WTC11 (cell line): ENCODE measurements at regions not wholly inside any gene's neighbourhood (a gene's known extent, or its start where the extent isn't known, plus 50 kb on each side); places are given as distances from the start of the nearest gene placed in this dataset.

ENCODE experiments used
- ATAC-seq: fragments of 200-7000 bp; cut with Tn5 transposase; 2 replicates; pipeline ENCODE4 v1.10.0; 2021; ENCODE audit warnings: mild to moderate bottlenecking, moderate library complexity
- CTCF ChIA-PET: fragments of 300-600 bp; sonication (Branson Sonifier 250); formaldehyde crosslinking; loops from one replicate; lab custom pipeline; 2021; ENCODE audit warnings: antibody characterized with exemption; lab: Charles Lee
- POLR2A ChIA-PET: fragments of 350-600 bp; sonication (Branson Sonifier 250); formaldehyde crosslinking; loops from one replicate; lab custom pipeline; 2021; ENCODE audit warnings: antibody characterized with exemption; lab: Charles Lee
- DNase-seq: peaks from one replicate; pipeline ENCODE4 v3.0.0; 2021; ENCODE audit warnings: low spot score
- H3K27ac Mint-ChIP-seq: 2 replicates; pipeline ENCODE4 v1.8.0; 2021; ENCODE audit warnings: mixed read lengths
- H3K27me3 Mint-ChIP-seq: 2 replicates; pipeline ENCODE4 v1.8.0; 2021; ENCODE audit warnings: low read depth, mild to moderate bottlenecking, moderate library complexity, mixed read lengths
- H3K36me3 Mint-ChIP-seq: 2 replicates; pipeline ENCODE4 v1.8.0; 2021; ENCODE audit warnings: mixed read lengths
- H3K4me1 Mint-ChIP-seq: 2 replicates; pipeline ENCODE4 v1.8.0; 2022; ENCODE audit warnings: mixed read lengths
- H3K4me3 Mint-ChIP-seq: 2 replicates; pipeline ENCODE4 v1.8.0; 2021; ENCODE audit warnings: mild to moderate bottlenecking, moderate library complexity, mixed read lengths
- H3K9me3 Mint-ChIP-seq: 2 replicates; pipeline ENCODE4 v1.8.0; 2021; ENCODE audit warnings: mixed read lengths
- ATF3 ChIP-seq: sonication (generic); formaldehyde crosslinking; conservative IDR thresholded peaks from 2 replicates; pipeline ENCODE4 v1.8.1; 2022; ENCODE audit warnings: mild to moderate bottlenecking, missing genetic modification reagents
- CBFB ChIP-seq: sonication (generic); formaldehyde crosslinking; IDR thresholded peaks from 2 replicates; pipeline ENCODE4 v1.8.1; 2022; ENCODE audit warnings: mild to moderate bottlenecking, low read depth, missing genetic modification reagents
- CDX4 ChIP-seq: fragments of 250-450 bp; sonication (Bioruptor Pico); IDR thresholded peaks from 2 replicates; pipeline ENCODE4 v1.9.0; 2021; ENCODE audit warnings: moderate library complexity, mild to moderate bottlenecking, inconsistent platforms, borderline replicate concordance
- CREB1 ChIP-seq: sonication (generic); formaldehyde crosslinking; IDR thresholded peaks from 2 replicates; pipeline ENCODE4 v1.8.0; 2023; ENCODE audit warnings: mild to moderate bottlenecking, missing genetic modification reagents
- E2F1 ChIP-seq: sonication (generic); formaldehyde crosslinking; IDR thresholded peaks from 2 replicates; pipeline ENCODE4 v1.8.0; 2022; ENCODE audit warnings: mild to moderate bottlenecking, missing genetic modification reagents
- ELF4 ChIP-seq: sonication (generic); formaldehyde crosslinking; IDR thresholded peaks from 2 replicates; pipeline ENCODE4 v1.8.1; 2022; ENCODE audit warnings: low read depth, mild to moderate bottlenecking, moderate library complexity, missing genetic modification reagents
- ESRRA ChIP-seq: sonication (generic); formaldehyde crosslinking; IDR thresholded peaks from 2 replicates; pipeline ENCODE4 v1.8.1; 2022; ENCODE audit warnings: mild to moderate bottlenecking, missing genetic modification reagents, borderline replicate concordance
- ETV6 ChIP-seq: sonication (generic); formaldehyde crosslinking; IDR thresholded peaks from 2 replicates; pipeline ENCODE4 v1.8.1; 2022; ENCODE audit warnings: mild to moderate bottlenecking, missing genetic modification reagents
- FOXJ3 ChIP-seq: sonication (generic); formaldehyde crosslinking; IDR thresholded peaks from 2 replicates; pipeline ENCODE4 v1.9.0; 2021; ENCODE audit warnings: missing genetic modification reagents, mild to moderate bottlenecking, borderline replicate concordance
- FOXP1 ChIP-seq: sonication (generic); formaldehyde crosslinking; IDR thresholded peaks from 2 replicates; pipeline ENCODE4 v1.8.0; 2022; ENCODE audit warnings: missing genetic modification reagents, mild to moderate bottlenecking, moderate library complexity, borderline replicate concordance
- GABPB1 ChIP-seq: sonication (generic); formaldehyde crosslinking; IDR thresholded peaks from 2 replicates; pipeline ENCODE4 v1.8.1; 2023; ENCODE audit warnings: mild to moderate bottlenecking, missing genetic modification reagents
- IRF1 ChIP-seq: sonication (generic); formaldehyde crosslinking; IDR thresholded peaks from 2 replicates; pipeline ENCODE4 v1.8.0; 2023; ENCODE audit warnings: missing genetic modification reagents
- KAT7 ChIP-seq: sonication (generic); formaldehyde crosslinking; IDR thresholded peaks from 2 replicates; pipeline ENCODE4 v1.8.1; 2023; ENCODE audit warnings: missing genetic modification reagents, mild to moderate bottlenecking, borderline replicate concordance
- MLX ChIP-seq: sonication (generic); formaldehyde crosslinking; IDR thresholded peaks from 2 replicates; pipeline ENCODE4 v1.8.1; 2023; ENCODE audit warnings: mild to moderate bottlenecking, missing genetic modification reagents, moderate library complexity
- MXD4 ChIP-seq: fragments of 250-450 bp; sonication (Bioruptor Pico); IDR thresholded peaks from 2 replicates; pipeline ENCODE4 v1.8.0; 2021; ENCODE audit warnings: mild to moderate bottlenecking, moderate library complexity, borderline replicate concordance
- NR3C1 ChIP-seq: sonication (generic); formaldehyde crosslinking; conservative IDR thresholded peaks from 2 replicates; pipeline ENCODE4 v1.8.1; 2023; ENCODE audit warnings: low read depth, mild to moderate bottlenecking, missing genetic modification reagents
- SMAD3 ChIP-seq: sonication (generic); formaldehyde crosslinking; IDR thresholded peaks from 2 replicates; pipeline ENCODE4 v1.8.0; 2022; ENCODE audit warnings: missing genetic modification reagents, mild to moderate bottlenecking, borderline replicate concordance
- SOX15 ChIP-seq: fragments of 250-450 bp; sonication (Bioruptor Pico); IDR thresholded peaks from 2 replicates; pipeline ENCODE4 v1.9.0; 2021; ENCODE audit warnings: mild to moderate bottlenecking
- TP53 ChIP-seq: sonication (generic); formaldehyde crosslinking; IDR thresholded peaks from 2 replicates; pipeline ENCODE4 v1.8.1; 2023; ENCODE audit warnings: mild to moderate bottlenecking, missing genetic modification reagents
- USF1 ChIP-seq: sonication (generic); formaldehyde crosslinking; IDR thresholded peaks from 2 replicates; pipeline ENCODE4 v1.8.0; 2022; ENCODE audit warnings: mild to moderate bottlenecking, missing genetic modification reagents
- ZNF138 ChIP-seq: sonication (generic); formaldehyde crosslinking; conservative IDR thresholded peaks from 2 replicates; pipeline ENCODE4 v1.8.1; 2022; ENCODE audit warnings: mild to moderate bottlenecking, moderate library complexity, missing genetic modification reagents
- ZNF232 ChIP-seq: sonication (generic); formaldehyde crosslinking; IDR thresholded peaks from 2 replicates; pipeline ENCODE4 v1.8.0; 2022; ENCODE audit warnings: mild to moderate bottlenecking, missing genetic modification reagents
- ZNF263 ChIP-seq: sonication (generic); formaldehyde crosslinking; IDR thresholded peaks from 2 replicates; pipeline ENCODE4 v1.8.1; 2022; ENCODE audit warnings: low read depth, mild to moderate bottlenecking, moderate library complexity, missing genetic modification reagents
- ZNF317 ChIP-seq: sonication (generic); formaldehyde crosslinking; IDR thresholded peaks from 2 replicates; pipeline ENCODE4 v1.8.1; 2023; ENCODE audit warnings: low read depth, mild to moderate bottlenecking, moderate library complexity, missing genetic modification reagents, borderline replicate concordance
- ZNF396 ChIP-seq: fragments of 250-450 bp; sonication (Bioruptor Pico); IDR thresholded peaks from 2 replicates; pipeline ENCODE4 v1.8.0; 2021; ENCODE audit warnings: mild to moderate bottlenecking, moderate library complexity, borderline replicate concordance
- ZNF416 ChIP-seq: fragments of 250-450 bp; sonication (Bioruptor Pico); IDR thresholded peaks from 2 replicates; pipeline ENCODE4 v1.9.0; 2021; ENCODE audit warnings: mild to moderate bottlenecking, inconsistent platforms
- ZNF423 ChIP-seq: fragments of 250-450 bp; sonication (Bioruptor Pico); IDR thresholded peaks from 2 replicates; pipeline ENCODE4 v2.1.2; 2022; ENCODE audit warnings: mild to moderate bottlenecking, moderate library complexity
- ZNF512 ChIP-seq: sonication (generic); formaldehyde crosslinking; IDR thresholded peaks from 2 replicates; pipeline ENCODE4 v1.8.1; 2022; ENCODE audit warnings: missing genetic modification reagents, borderline replicate concordance
- ZNF671 ChIP-seq: fragments of 250-450 bp; sonication (Bioruptor Pico); IDR thresholded peaks from 2 replicates; pipeline ENCODE4 v1.8.0; 2021; ENCODE audit warnings: mild to moderate bottlenecking

GRCh38 chr1:72918940-72919339 lies 636.6 kb upstream of the NEGR1 start (continued):
- TF ChIP-seq FOXP1 (CRISPR knock-in tag) = no peak
- no peak for TF ChIP-seq GABPB1 (CRISPR knock-in tag)
- TF ChIP-seq MXD4 (CRISPR knock-in tag) = no peak
- TF ChIP-seq IRF1 (CRISPR knock-in tag) = no peak
- no peak for TF ChIP-seq ZNF232 (CRISPR knock-in tag)

- peaks cover 16% of the 10 kb centered on the region for H3K4me1 Mint-ChIP-seq
- no peak overlapping the region for H3K27ac Mint-ChIP-seq
- no peaks in the 10 kb centered on the region for H3K36me3 Mint-ChIP-seq
- TF ChIP-seq ZNF671 (CRISPR knock-in tag) (no peak), SOX15 (no peak), ETV6 (CRISPR knock-in tag) (no peak), NR3C1 (CRISPR knock-in tag) (no peak), ZNF423 (CRISPR knock-in tag) (no peak), TP53 (CRISPR knock-in tag) (no peak), ZNF512 (CRISPR knock-in tag) (no peak), SMAD3 (CRISPR knock-in tag) (no peak), MXD4 (CRISPR knock-in tag) (no peak), ZNF416 (CRISPR knock-in tag) (no peak), FOXJ3 (CRISPR knock-in tag) (no peak), ZNF138 (CRISPR knock-in tag) (no peak), ELF4 (CRISPR knock-in tag) (no peak), CDX4 (CRISPR knock-in tag) (no peak), CBFB (CRISPR knock-in tag) (no peak), E2F1 (CRISPR knock-in tag) (no peak), ZNF396 (no peak), USF1 (CRISPR knock-in tag) (no peak)
- TF ChIP-seq, all 79 proteins: peak for 0
- no peak for ATAC-seq
- Mint-ChIP-seq H3K27me3 (no peaks in the 10 kb centered on the region), H3K9me3 (no peaks in the 10 kb centered on the region), H3K4me3 (no peak overlapping the region)
- CTCF ChIA-PET = no interaction called here
- no peak for DNase-seq
- POLR2A ChIA-PET = no interaction called here
Measured at GRCh38 chr1:72917920-72918319, 635.6 kb upstream of the NEGR1 start.

- Mint-ChIP-seq H3K27me3 (no peaks in the 10 kb centered on the region), H3K4me1 (peaks cover 16% of the 10 kb centered on the region), H3K36me3 (no peaks in the 10 kb centered on the region), H3K9me3 (no peaks in the 10 kb centered on the region), H3K27ac (peak overlapping the region; percentile 47), H3K4me3 (peak overlapping the region; percentile 12; the same call in 1 of the 2 replicates)
- peak; percentile 16 for DNase-seq
- peak; percentile 99 for ATAC-seq
- ChIA-PET CTCF (no interaction called here), POLR2A (no interaction called here)
- TF ChIP-seq ZNF232 (CRISPR knock-in tag) (no peak), E2F1 (CRISPR knock-in tag) (no peak), ESRRA (CRISPR knock-in tag) (no peak), ZNF317 (no peak), KAT7 (CRISPR knock-in tag) (no peak), CREB1 (CRISPR knock-in tag) (no peak), ATF3 (CRISPR knock-in tag) (no peak), MLX (CRISPR knock-in tag) (no peak), ZNF263 (CRISPR knock-in tag) (no peak)
Measured at GRCh38 chr1:72915581-72915980, 633.2 kb upstream of the NEGR1 start.
